HG03060 (cell line): ENCODE measurements at regions not wholly inside any gene's neighbourhood (a gene's known extent, or its start where the extent isn't known, plus 50 kb on each side); places are given as distances from the start of the nearest gene placed in this dataset.

Experiments used
- ATAC-seq: cut with Tn5 transposase; IDR thresholded peaks from one replicate; pipeline ENCODE4 v1.9.1; 2021; ENCODE audit warnings: low read depth, moderate number of reproducible peaks; ENCODE audit not compliant: unreplicated experiment

DNA sequence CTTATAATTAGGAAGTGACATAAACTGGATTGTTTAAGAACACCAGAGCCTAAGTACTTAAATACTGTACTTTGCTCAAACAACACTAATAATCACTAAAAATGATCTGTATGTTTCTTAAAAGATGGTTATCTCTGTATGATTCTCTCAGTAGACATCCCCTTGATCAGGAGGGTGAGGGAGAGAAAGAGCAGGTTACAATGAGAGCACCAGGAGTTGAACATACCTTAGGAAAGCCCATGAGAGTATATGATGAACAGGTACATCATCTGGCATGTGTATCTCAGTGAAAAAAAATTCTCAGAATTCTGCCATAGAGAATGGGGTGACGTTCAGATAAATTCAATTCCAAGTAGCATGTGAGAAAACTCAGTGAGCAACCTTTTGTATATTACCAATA, 59.9 kb upstream of the IL2 start:
- no peak for ATAC-seq

DNA sequence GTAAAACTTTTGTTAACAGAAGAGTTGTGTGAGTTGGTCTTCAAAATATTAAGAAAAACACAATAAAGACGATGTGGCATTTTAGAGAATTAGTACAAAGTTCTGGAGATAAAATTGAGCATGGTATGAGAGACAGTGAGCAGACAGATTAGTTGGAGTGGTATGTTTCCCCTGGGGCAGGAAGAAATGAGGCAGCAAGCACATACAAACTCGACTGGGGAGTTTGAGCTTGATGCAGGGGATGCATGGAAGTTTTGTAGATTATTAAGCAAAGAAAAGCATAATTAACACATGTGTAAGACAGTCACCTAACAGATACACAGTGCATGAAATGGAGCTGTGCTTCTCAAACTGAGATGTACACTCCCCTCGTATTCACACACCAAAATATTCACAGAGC, 58.1 kb upstream of the IL2 start:
- no peak for ATAC-seq

DNA sequence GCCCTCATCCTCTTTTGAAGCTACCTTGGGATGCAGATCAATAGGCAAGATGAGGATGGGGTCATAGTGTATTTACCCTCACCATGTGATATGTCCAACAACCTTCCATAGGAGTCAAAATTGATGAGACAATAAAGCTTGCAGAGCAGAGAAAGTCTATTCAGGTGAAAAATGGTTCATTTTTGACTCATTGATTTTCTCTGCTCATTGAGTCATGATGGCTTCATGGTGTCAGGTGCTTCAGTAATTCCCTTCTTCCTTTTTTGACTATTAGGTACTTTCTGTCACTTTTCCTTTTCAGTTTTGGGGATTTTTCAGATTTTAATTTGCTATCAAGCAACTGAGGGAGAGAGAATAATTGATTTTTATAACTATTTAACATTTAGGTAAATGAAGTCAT, 55.9 kb upstream of the IL2 start:
- ATAC-seq: no peak

DNA sequence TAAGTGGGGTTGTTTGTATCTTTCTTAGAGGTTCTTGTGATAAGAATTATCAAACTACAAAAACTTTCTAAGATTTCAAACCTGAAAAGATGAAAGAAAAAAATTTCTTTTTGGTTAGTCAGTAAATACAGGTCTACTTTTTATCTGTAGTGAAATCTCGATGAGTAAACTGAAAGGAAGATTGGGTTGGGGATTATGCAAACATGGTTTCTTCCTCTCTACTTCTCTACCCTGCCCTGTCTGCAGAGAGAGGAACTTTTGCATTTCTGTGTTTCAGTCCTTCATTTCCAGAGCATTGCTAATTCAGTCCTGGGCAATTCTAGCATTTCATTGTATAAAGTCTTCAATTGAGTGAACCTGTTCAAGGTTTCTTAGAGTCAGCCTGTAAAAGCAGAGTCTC, 51.6 kb upstream of the IL2 start:
- ATAC-seq: no peak
